ENCODE measurements at regions not wholly inside any gene's neighbourhood (a gene's known extent, or its start where the extent isn't known, plus 50 kb on each side); places are given as distances from the start of the nearest gene placed in this dataset.

GRCh38 chr15:94027581-94027980, 203.8 kb upstream of the MCTP2 start:
- no peak overlapping the region for H3K4me3 ChIP-seq (ENCODE audit: low read depth, low read length)
- no peak overlapping the region for H3K27ac ChIP-seq (ENCODE audit: low read depth, low read length)
- no peaks in the 10 kb centered on the region for H3K9me3 ChIP-seq (ENCODE audit: control insufficient read depth, insufficient read depth, low read length)
- H3K27me3 ChIP-seq (ENCODE audit: control insufficient read depth, insufficient read depth, low read length): no peaks in the 10 kb centered on the region
- CTCF ChIA-PET: interaction anchor here (2.4 kb wide), 1 partner anchor 92 kb away, joined by 12 read pairs; no protein-coding TSS in a partner anchor
- POLR2A ChIA-PET: no interaction called here
- no peak for TF ChIP-seq CTCF (IDR thresholded peaks at IDR 0.05; ENCODE audit: low read depth, low read length)
- no peak for DNase-seq (ENCODE audit: low read depth, low spot score)

GRCh38 chr15:94026458-94027304, 204.7 kb upstream of the MCTP2 start:
- Histone ChIP-seq H3K4me3 (ENCODE audit: low read depth, low read length) (no peak overlapping the region), H3K9me3 (ENCODE audit: control insufficient read depth, insufficient read depth, low read length) (no peaks in the 10 kb centered on the region), H3K27me3 (ENCODE audit: control insufficient read depth, insufficient read depth, low read length) (no peaks in the 10 kb centered on the region), H3K27ac (ENCODE audit: low read depth, low read length) (no peak overlapping the region)
- ChIA-PET POLR2A (no interaction called here), CTCF (interaction anchor here (2.4 kb wide), 1 partner anchor 93 kb away, joined by 12 read pairs; no protein-coding TSS in a partner anchor)
- peak; percentile 38 for DNase-seq (ENCODE audit: low read depth, low spot score)
- no peak for TF ChIP-seq CTCF (IDR thresholded peaks at IDR 0.05; ENCODE audit: low read depth, low read length)

GRCh38 chr15:94023531-94023930, 207.8 kb upstream of the MCTP2 start:
- no peak for TF ChIP-seq CTCF (IDR thresholded peaks at IDR 0.05; ENCODE audit: low read depth, low read length)
- Histone ChIP-seq H3K9me3 (ENCODE audit: control insufficient read depth, insufficient read depth, low read length) (no peaks in the 10 kb centered on the region), H3K27me3 (ENCODE audit: control insufficient read depth, insufficient read depth, low read length) (no peaks in the 10 kb centered on the region), H3K4me3 (ENCODE audit: low read depth, low read length) (no peak overlapping the region), H3K27ac (ENCODE audit: low read depth, low read length) (no peak overlapping the region)
- CTCF ChIA-PET: interaction anchor here (1.3 kb wide), 1 partner anchor 96 kb away, joined by 7 read pairs; no protein-coding TSS in a partner anchor
- no peak for DNase-seq (ENCODE audit: low read depth, low spot score)
- POLR2A ChIA-PET: no interaction called here

- Histone ChIP-seq H3K27ac (ENCODE audit: low read depth, low read length) (no peak overlapping the region), H3K27me3 (ENCODE audit: control insufficient read depth, insufficient read depth, low read length) (no peaks in the 10 kb centered on the region), H3K9me3 (ENCODE audit: control insufficient read depth, insufficient read depth, low read length) (no peaks in the 10 kb centered on the region), H3K4me3 (ENCODE audit: low read depth, low read length) (no peak overlapping the region)
- ChIA-PET CTCF (interaction anchor here (3.2 kb wide), 1 partner anchor 98 kb away, joined by 22 read pairs; no protein-coding TSS in a partner anchor), POLR2A (interaction anchor here (1.3 kb wide), 1 partner anchor 98 kb away, joined by 3 read pairs; no protein-coding TSS in a partner anchor)
- no peak for DNase-seq (ENCODE audit: low read depth, low spot score)
- TF ChIP-seq CTCF (IDR thresholded peaks at IDR 0.05; ENCODE audit: low read depth, low read length): no peak
These were observed 209.6 kb upstream of the MCTP2 start for GRCh38 chr15:94021621-94022320.

GRCh38 chr15:94019062-94019461, 212.3 kb upstream of the MCTP2 start:
- Histone ChIP-seq H3K27ac (ENCODE audit: low read depth, low read length) (no peak overlapping the region), H3K27me3 (ENCODE audit: control insufficient read depth, insufficient read depth, low read length) (no peaks in the 10 kb centered on the region), H3K4me3 (ENCODE audit: low read depth, low read length) (no peak overlapping the region), H3K9me3 (ENCODE audit: control insufficient read depth, insufficient read depth, low read length) (no peaks in the 10 kb centered on the region)
- DNase-seq (ENCODE audit: low read depth, low spot score): no peak
- POLR2A ChIA-PET: no interaction called here
- no peak for TF ChIP-seq CTCF (IDR thresholded peaks at IDR 0.05; ENCODE audit: low read depth, low read length)
- CTCF ChIA-PET: interaction anchor here (1.0 to 3.2 kb wide), 3 partner anchors 15 to 101 kb away, joined by 3 to 22 read pairs (median 4); no protein-coding TSS in a partner anchor

Data from AG04450 (cell line).